ENCODE measurements at regions not wholly inside any gene's neighbourhood (a gene's known extent, or its start where the extent isn't known, plus 50 kb on each side); places are given as distances from the start of the nearest gene placed in this dataset.
A peak's percentile ranks its signal among the peaks of the same experiment; 100 is the strongest.

DNA sequence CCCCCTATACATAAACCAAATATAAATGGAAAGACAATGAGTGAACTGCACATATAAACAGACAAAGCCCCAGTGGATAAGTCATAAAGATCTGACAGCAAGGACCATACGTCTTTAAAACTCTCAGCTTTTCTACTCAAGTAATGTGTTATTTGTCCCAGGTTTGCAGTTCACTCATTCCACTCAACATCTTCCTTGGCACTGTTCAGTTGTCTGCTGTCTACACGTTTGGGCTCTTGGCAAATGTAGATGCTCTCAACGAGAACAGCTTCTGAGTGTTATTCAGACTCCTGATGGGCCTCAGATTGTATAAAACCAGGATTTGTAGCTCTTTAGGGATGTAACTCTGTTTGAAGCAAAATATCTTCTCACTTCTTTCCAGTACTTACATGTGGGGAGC lies 198.2 kb upstream of the SEMA6A start:
- H3K4me1 ChIP-seq (ENCODE audit: insufficient read depth, low read length): peaks cover 13% of the 10 kb centered on the region
- no CpG with 5 or more reads among the region's 3 CpGs for WGBS (ENCODE audit: extremely low coverage, insufficient read length, low lambda C conversion rate)

More for the DNA sequence above, 198.2 kb upstream of the SEMA6A start:
- no peaks in the 10 kb centered on the region for H3K9me3 ChIP-seq (ENCODE audit: control insufficient read depth, low read depth, low read length)
- no peaks in the 10 kb centered on the region for H3K79me1 ChIP-seq (ENCODE audit: insufficient read depth, low read depth, low read length, poor library complexity, severe bottlenecking)
- no peaks in the 10 kb centered on the region for H3K27me3 ChIP-seq (ENCODE audit: insufficient read depth, low read length)
- H2BK20ac ChIP-seq (ENCODE audit: low read depth, low read length, poor library complexity, severe bottlenecking): no peak overlapping the region
- Mint-ChIP-seq H3K27ac (peak overlapping the region in 1 of 3 experiments; percentile 97; a peak in 2 of 7 replicates), H3K4me1 (peaks cover 57 to 74% of the 10 kb centered on the region in 2 experiments), H3K9me3 (no peaks in the 10 kb centered on the region), H3K4me3 (no peak overlapping the region), H3K27me3 (ENCODE audit: low read depth) (no peaks in the 10 kb centered on the region), H3K36me3 (ENCODE audit: insufficient read depth in 1 of 3, low read depth in 3 of 3) (0 out of 7 replicates have a peak, but pooled peaks cover 0 to 2% (median 0%) of the 10 kb centered on the region in 3 experiments)
- no peak overlapping the region for H2BK120ac ChIP-seq (ENCODE audit: low read depth, low read length, poor library complexity, severe bottlenecking)
- H3K23ac ChIP-seq (ENCODE audit: insufficient read length, low read depth, low read length): no peak overlapping the region
- H3T11ph ChIP-seq (ENCODE audit: low read length): no peak overlapping the region
- H2BK5ac ChIP-seq (ENCODE audit: insufficient read length, low read length): no peak overlapping the region
- H3K18ac ChIP-seq (ENCODE audit: insufficient read length, low read depth, low read length): no peak overlapping the region
- no peak overlapping the region for H4K91ac ChIP-seq (ENCODE audit: insufficient read length, low read depth, low read length)
- H4K5ac ChIP-seq (ENCODE audit: insufficient read length, low read depth, low read length): no peak overlapping the region
- no peak overlapping the region for H2AK5ac ChIP-seq (ENCODE audit: insufficient read length, low read length)
- no peak overlapping the region for H3K14ac ChIP-seq (ENCODE audit: insufficient read depth, low read length)
- no peak overlapping the region for H3K4me2 ChIP-seq (ENCODE audit: insufficient read depth, insufficient read length, low read length)
- no peak overlapping the region for H3K4ac ChIP-seq (ENCODE audit: low read depth, low read length)
- H3K27ac ChIP-seq (ENCODE audit: insufficient read length, low read depth, low read length): peak overlapping the region; percentile 97
- H3K9ac ChIP-seq (ENCODE audit: extremely low read depth, insufficient read length, low read length): no peak overlapping the region
- TF ChIP-seq, protein P1, sequence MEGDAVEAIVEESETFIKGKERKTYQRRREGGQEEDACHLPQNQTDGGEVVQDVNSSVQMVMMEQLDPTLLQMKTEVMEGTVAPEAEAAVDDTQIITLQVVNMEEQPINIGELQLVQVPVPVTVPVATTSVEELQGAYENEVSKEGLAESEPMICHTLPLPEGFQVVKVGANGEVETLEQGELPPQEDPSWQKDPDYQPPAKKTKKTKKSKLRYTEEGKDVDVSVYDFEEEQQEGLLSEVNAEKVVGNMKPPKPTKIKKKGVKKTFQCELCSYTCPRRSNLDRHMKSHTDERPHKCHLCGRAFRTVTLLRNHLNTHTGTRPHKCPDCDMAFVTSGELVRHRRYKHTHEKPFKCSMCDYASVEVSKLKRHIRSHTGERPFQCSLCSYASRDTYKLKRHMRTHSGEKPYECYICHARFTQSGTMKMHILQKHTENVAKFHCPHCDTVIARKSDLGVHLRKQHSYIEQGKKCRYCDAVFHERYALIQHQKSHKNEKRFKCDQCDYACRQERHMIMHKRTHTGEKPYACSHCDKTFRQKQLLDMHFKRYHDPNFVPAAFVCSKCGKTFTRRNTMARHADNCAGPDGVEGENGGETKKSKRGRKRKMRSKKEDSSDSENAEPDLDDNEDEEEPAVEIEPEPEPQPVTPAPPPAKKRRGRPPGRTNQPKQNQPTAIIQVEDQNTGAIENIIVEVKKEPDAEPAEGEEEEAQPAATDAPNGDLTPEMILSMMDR (conservative IDR thresholded peaks at IDR 0.05): no peak
- H2BK15ac ChIP-seq (ENCODE audit: low read depth, low read length): no peak overlapping the region
- H4K8ac ChIP-seq (replicated peaks; ENCODE audit: insufficient read length, low read depth, low read length): no peak overlapping the region
- H2AFZ ChIP-seq (ENCODE audit: low read length): no peak overlapping the region
- no peaks in the 10 kb centered on the region for H4K20me1 ChIP-seq (ENCODE audit: control insufficient read depth, insufficient read depth, insufficient read length)
- no peaks in the 10 kb centered on the region for H3K23me2 ChIP-seq (ENCODE audit: insufficient read length, low read depth, low read length, poor library complexity, severe bottlenecking)
- no peaks in the 10 kb centered on the region for H3K79me2 ChIP-seq (ENCODE audit: insufficient read depth, low read length)
- H3K56ac ChIP-seq (ENCODE audit: insufficient read length, low read depth, low read length): no peak overlapping the region
- DNase-seq: no peak
- peak overlapping the region; percentile 57 for H2BK12ac ChIP-seq (ENCODE audit: insufficient read length, low read depth, low read length)
